HG02610 (cell line): ENCODE measurements at regions not wholly inside any gene's neighbourhood (a gene's known extent, or its start where the extent isn't known, plus 50 kb on each side); places are given as distances from the start of the nearest gene placed in this dataset.

Experiments used
- ATAC-seq: cut with Tn5 transposase; IDR thresholded peaks from one replicate; pipeline ENCODE4 v1.9.1; 2021; ENCODE audit warnings: mild to moderate bottlenecking, moderate library complexity; ENCODE audit not compliant: unreplicated experiment

- no peak for ATAC-seq
Observed at GRCh38 chr15:36230776-36231175, 348.6 kb upstream of the CDIN1 start.

- no peak for ATAC-seq
Observed at GRCh38 chr15:36232491-36232890, 346.9 kb upstream of the CDIN1 start.

- no peak for ATAC-seq
Observed at GRCh38 chr15:36234743-36235142, 344.7 kb upstream of the CDIN1 start.

DNA sequence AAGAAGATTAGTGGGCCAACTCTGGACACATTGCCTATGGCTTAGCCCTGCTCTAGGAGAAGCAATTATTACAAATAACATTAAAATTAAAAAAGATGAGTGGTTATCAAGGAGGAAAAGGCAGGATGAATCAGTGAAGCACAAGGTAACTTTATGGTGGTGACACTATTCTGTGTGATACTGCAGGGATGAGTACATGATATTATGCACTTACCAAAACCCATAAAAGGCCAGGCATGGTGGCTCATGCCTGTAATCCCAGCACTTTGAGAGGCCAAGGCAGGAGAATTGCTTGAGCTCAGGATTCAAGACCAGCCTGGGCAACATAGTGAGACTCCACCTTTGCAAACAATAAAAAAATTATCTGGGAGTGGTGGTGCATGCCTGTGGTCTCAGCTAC, 344.3 kb upstream of the CDIN1 start:
- no peak for ATAC-seq

GRCh38 chr15:36239509-36239908, 339.9 kb upstream of the CDIN1 start:
- no peak for ATAC-seq

DNA sequence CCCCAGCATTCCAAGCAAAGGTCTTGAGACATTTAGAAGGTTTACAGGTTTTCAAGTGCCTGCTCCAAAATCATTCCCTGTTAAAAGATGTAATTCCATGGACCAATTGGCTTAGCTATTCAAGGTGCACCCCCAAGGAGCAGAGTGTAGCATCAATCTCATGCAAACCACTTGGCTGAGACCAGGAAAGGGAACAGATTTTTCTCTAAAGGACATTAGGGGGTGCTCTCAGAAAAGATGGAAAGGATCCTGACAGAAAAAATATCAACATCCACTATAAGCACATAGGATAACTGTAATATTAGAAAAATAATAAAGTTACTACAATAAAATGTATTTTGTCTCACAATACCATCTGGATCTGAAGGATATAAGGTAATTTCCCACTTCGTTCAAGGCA, 328.0 kb upstream of the CDIN1 start:
- ATAC-seq, result no peak

- ATAC-seq, result no peak
Observed at GRCh38 chr15:36252146-36252711, 327.2 kb upstream of the CDIN1 start.

DNA sequence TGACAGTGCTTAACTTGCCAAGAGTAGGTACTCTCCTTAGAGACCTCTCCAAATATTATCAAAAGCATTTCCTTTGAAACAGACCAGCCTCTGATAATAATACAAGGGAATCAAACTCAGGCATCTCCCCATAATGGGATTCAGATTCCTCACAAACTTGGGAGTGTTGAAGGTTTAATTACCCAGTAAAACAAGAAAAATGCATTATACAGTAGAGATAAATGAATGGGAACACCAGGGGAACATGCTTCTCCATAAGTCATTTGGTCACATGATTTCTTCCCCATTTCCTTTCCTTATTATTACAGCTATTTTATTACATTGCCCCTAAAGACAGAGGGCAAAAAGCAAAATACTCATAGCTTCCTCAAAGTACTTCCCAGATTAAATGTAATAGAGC, 325.0 kb upstream of the CDIN1 start:
- no peak for ATAC-seq

GRCh38 chr15:36256404-36256807, 323.0 kb upstream of the CDIN1 start:
- no peak for ATAC-seq

- no peak for ATAC-seq
Observed at GRCh38 chr15:36263666-36264065, 315.8 kb upstream of the CDIN1 start.

GRCh38 chr15:36265422-36265821, 314.0 kb upstream of the CDIN1 start:
- ATAC-seq, result no peak

GRCh38 chr15:36271048-36271447, 308.4 kb upstream of the CDIN1 start:
- no peak for ATAC-seq

GRCh38 chr15:36275656-36276055, 303.8 kb upstream of the CDIN1 start:
- ATAC-seq, result no peak

DNA sequence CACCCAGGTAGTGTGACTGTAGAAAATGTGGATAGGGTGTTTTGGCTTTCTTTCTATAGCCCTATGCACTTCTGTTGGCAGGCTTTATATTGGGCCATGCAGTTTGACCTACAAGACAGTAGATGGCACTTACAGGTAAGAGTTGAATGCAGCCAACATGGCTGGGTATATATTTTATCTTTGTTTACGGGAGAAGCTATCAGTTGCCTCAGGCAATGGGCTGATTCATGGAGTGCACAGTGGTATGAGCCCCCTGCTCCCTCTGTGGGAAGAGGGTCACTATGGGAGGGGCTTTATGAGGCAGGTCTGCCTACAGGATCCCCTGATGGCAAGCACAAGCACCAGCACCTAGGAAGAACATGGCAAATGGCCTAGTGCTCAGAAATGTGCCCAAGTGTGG, 301.2 kb upstream of the CDIN1 start:
- no peak for ATAC-seq

DNA sequence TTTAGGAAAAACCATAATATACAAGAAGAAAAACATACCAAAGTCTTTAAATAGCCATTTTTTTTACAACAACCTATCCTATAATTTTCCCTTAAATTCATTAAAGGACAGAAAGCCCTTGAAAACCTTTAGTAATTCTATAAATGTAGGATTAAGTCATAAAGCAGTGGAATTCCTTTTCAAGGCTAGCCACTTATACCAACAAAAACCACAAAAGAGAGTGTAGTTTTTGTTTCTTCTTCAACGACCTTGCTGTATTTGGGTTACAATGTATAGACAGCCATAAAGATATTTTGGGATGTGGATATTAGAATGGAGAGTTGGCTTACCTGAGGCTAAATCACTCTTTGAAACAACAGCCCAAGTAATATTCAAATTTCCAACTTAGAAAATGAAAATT, 296.6 kb upstream of the CDIN1 start:
- no peak for ATAC-seq

- no peak for ATAC-seq
Observed at GRCh38 chr15:36284911-36285310, 294.5 kb upstream of the CDIN1 start.

DNA sequence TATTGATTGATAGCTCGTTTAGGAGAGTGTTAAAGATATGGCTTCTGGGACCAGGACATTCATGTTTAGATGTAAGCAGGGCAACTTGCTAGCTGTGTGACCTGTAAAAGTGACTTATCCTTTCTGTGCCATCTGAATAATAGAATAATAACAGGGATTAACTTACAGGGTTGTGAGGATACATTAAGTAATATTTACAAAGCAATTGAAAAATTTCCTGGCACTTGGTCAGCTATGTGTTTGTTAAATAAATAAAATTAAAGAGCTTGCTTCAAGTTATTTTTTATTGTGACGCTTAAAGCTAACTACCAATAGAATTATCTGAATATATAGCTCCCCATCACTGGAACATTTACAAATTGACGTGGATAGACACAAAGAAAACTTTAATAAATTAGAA, 287.9 kb upstream of the CDIN1 start:
- ATAC-seq, result no peak

DNA sequence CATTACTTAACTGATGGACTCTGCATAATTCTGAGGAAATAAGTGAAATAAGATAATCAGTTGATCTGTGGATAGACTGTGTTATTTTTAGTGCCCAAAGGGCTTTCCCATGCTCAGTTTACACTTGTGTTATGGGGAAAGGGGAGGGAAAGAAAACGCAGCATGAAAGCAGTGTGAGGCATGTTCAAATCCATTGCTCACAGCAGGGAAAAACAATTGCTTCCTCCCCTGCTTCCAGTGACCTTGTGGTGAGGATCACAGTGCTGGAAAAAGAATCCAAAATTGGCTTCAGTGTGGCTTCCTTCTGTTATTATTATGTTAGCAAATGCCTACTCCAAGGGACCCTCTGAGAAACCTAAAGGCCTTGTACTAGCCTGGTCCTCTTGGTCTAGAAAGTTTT, 285.1 kb upstream of the CDIN1 start:
- no peak for ATAC-seq

DNA sequence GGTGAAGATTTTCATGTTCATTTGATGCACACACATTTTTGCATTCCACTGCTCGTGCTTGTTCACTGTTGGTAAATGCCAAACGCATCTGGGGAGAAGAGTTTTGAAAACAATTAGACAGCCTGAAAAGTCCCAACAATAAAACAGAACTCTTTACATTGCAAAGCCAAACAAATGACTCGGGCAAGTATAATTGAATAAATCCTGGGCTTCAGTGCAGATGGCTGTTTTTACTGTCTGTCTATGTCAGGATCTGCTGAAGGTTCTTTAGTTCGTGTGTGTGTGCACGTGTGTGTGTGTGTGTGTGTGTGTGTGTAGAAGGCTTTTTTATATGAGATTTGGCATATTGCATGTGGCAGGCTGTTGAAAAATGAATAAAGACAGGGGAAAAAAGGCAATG, 277.5 kb upstream of the CDIN1 start:
- no peak for ATAC-seq

DNA sequence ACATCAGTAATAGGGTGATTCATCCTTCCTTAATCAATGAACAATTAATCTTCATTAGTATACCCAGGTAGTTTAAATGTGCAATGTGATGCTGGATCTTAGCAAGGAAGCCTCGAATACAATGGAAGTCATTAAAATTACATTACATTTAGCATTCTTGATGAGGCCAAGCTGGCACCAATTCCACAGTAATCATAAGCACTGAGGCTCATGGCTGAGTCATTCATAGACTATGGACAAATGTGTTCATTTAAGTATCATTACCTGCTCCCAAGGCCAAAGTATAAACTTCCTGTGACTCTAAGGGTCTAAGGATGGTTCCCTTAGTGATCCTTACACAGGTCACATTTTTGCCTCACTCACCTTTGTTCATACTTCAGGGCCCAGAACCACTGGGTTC, 266.4 kb upstream of the CDIN1 start:
- no peak for ATAC-seq

- no peak for ATAC-seq
Observed at GRCh38 chr15:36313736-36314280, 265.6 kb upstream of the CDIN1 start.

DNA sequence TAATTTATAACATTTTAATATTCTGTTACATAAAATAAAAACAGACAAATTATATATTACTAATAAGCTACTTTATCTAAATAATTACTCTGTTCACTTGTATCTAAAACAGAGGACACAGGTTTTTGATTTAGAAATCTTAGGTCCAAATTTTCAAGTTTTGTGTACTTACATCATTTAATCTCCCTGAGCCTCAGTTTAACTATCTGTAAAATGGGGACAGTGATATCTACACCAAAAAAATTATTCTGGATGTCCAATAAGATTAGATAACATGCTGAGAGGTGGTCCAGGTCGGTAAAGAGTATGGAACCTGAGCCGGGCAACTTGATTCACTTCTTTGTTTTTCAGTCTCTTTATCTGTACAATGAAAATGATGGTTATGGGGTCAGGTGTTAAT, 263.8 kb upstream of the CDIN1 start:
- ATAC-seq, result no peak

DNA sequence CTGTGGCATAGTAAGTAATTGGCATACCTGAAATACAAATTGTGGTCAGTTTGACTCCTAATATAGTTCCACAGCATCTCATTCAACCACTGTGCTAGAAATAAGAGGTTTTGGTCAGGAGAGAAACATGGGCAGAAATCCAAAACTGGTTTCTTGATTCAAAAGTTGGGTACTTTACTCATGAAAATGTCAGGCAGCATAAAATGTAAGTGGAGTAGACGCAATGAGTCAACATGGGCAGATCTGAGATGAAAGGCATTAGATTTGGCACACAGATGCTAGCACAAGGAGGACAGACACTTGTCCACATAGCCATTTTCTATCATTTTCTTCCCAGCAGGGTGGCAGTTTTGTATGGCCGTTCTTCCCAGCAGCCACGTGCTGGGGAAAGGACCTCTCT, 255.8 kb upstream of the CDIN1 start:
- no peak for ATAC-seq
